ENCODE measurements at regions not wholly inside any gene's neighbourhood (a gene's known extent, or its start where the extent isn't known, plus 50 kb on each side); places are given as distances from the start of the nearest gene placed in this dataset.
"Not testable (repeated sequence)": the region's sequence is repeated elsewhere in the genome, so short reads cannot be mapped to it uniquely, and the experiment has no call there.

- no peak for ATAC-seq
- no peak for DNase-seq
- H3K27me3 ChIP-seq, result no peaks in the 10 kb centered on the region
- H3K36me3 ChIP-seq, result no peaks in the 10 kb centered on the region
- H3K4me3 ChIP-seq, result no peak overlapping the region
- intact Hi-C loops (cut with DNase I), result no loop called here
- no peaks in the 10 kb centered on the region for H3K4me1 ChIP-seq
- TF ChIP-seq CTCF (IDR thresholded peaks at IDR 0.05), result no peak
- H3K27ac ChIP-seq, result no peak overlapping the region
- H3K9me3 ChIP-seq, result no peaks in the 10 kb centered on the region
These were observed 1173.9 kb upstream of the TMEFF2 start for GRCh38 chr2:193368615-193369014.

GRCh38 chr2:193357508-193357907 lies 1162.8 kb upstream of the TMEFF2 start:
- intact Hi-C loops (cut with DNase I), result no loop called here
- Histone ChIP-seq H3K4me1 (no peaks in the 10 kb centered on the region), H3K27me3 (no peaks in the 10 kb centered on the region), H3K27ac (no peak overlapping the region), H3K36me3 (no peaks in the 10 kb centered on the region), H3K9me3 (no peaks in the 10 kb centered on the region), H3K4me3 (no peak overlapping the region)
- no peak for TF ChIP-seq CTCF (IDR thresholded peaks at IDR 0.05)
- ATAC-seq (no peak), DNase-seq (no peak)

- DNase-seq; H3K4me1 ChIP-seq; H3K9me3 ChIP-seq; H3K27ac ChIP-seq; ATAC-seq; intact Hi-C loops (cut with DNase I); H3K36me3 ChIP-seq; H3K27me3 ChIP-seq; H3K4me3 ChIP-seq: not testable (repeated sequence)
These were observed 1158.0 kb upstream of the TMEFF2 start for GRCh38 chr2:193352665-193353242.

- H3K4me3 ChIP-seq, result no peak overlapping the region
- no peak overlapping the region for H3K27ac ChIP-seq
- DNase-seq, result no peak
- intact Hi-C loops (cut with DNase I), result no loop called here
- H3K9me3 ChIP-seq, result no peaks in the 10 kb centered on the region
- no peak for TF ChIP-seq CTCF (IDR thresholded peaks at IDR 0.05)
- H3K36me3 ChIP-seq, result no peaks in the 10 kb centered on the region
- H3K4me1 ChIP-seq, result no peaks in the 10 kb centered on the region
- no peak for ATAC-seq
- H3K27me3 ChIP-seq, result no peaks in the 10 kb centered on the region
These were observed 1155.8 kb upstream of the TMEFF2 start for GRCh38 chr2:193350509-193350908.

- no peaks in the 10 kb centered on the region for H3K27me3 ChIP-seq
- intact Hi-C loops (cut with DNase I), result no loop called here
- H3K36me3 ChIP-seq, result no peaks in the 10 kb centered on the region
- no peak overlapping the region for H3K27ac ChIP-seq
- no peak overlapping the region for H3K4me3 ChIP-seq
- ATAC-seq (no peak), DNase-seq (no peak)
- TF ChIP-seq CTCF (IDR thresholded peaks at IDR 0.05), result no peak
- no peaks in the 10 kb centered on the region for H3K9me3 ChIP-seq
- no peaks in the 10 kb centered on the region for H3K4me1 ChIP-seq
These were observed 1154.9 kb upstream of the TMEFF2 start for GRCh38 chr2:193349642-193350041.

GRCh38 chr2:193348055-193348454 lies 1153.3 kb upstream of the TMEFF2 start:
- peak overlapping the region in 1 of 2 donors; percentile 36 for H3K4me3 ChIP-seq
- no peak overlapping the region for H3K27ac ChIP-seq
- intact Hi-C loops (cut with DNase I), result no loop called here
- ATAC-seq (no peak), DNase-seq (no peak)
- no peaks in the 10 kb centered on the region for H3K9me3 ChIP-seq
- no peak for TF ChIP-seq CTCF (IDR thresholded peaks at IDR 0.05)
- H3K27me3 ChIP-seq, result no peaks in the 10 kb centered on the region
- no peaks in the 10 kb centered on the region for H3K4me1 ChIP-seq
- H3K36me3 ChIP-seq, result no peaks in the 10 kb centered on the region

Measured in left lung (tissue), 4 donors.